Spleen (tissue), 11 donors: ENCODE measurements at regions not wholly inside any gene's neighbourhood (a gene's known extent, or its start where the extent isn't known, plus 50 kb on each side); places are given as distances from the start of the nearest gene placed in this dataset.

Source experiments
- DNase-seq: peaks from one replicate; pipeline ENCODE4 v3.0.0-alpha.2; 2020
- H3K27ac ChIP-seq, 8 donors: fragments of 200-600 bp; sonication (generic) in 7 of 8; 1 replicate in 4 of 8; 2 replicates in 4 of 8; pipeline versions ENCODE4 v1.5.0 to v1.8.0; 2016 to 2021; ENCODE audit warnings: inconsistent platforms in 4 of 8, mild to moderate bottlenecking in 4 of 8, moderate library complexity in 1 of 8
- H3K27me3 ChIP-seq, 7 donors: fragments of 200-600 bp; sonication (generic) in 6 of 7; replicated peaks in 1 of 7; 1 replicate in 4 of 7; 2 replicates in 3 of 7; pipeline versions ENCODE4 v1.5.0 to v1.8.0; 2016 to 2021; ENCODE audit warnings: inconsistent platforms in 3 of 7, mild to moderate bottlenecking in 1 of 7
- H3K36me3 ChIP-seq, 6 donors: fragments of 200-600 bp; sonication (generic) in 5 of 6; 1 replicate in 4 of 6; 2 replicates in 2 of 6; pipeline versions ENCODE4 v1.5.0 to v1.8.0; 2016 to 2021; ENCODE audit warnings: inconsistent platforms in 2 of 6
- H3K4me1 ChIP-seq, 6 donors: fragments of 200-600 bp; sonication (generic) in 5 of 6; 1 replicate in 3 of 6; 2 replicates in 3 of 6; pipeline versions ENCODE4 v1.5.0 to v1.8.0; 2016 to 2021; ENCODE audit warnings: inconsistent platforms in 3 of 6
- H3K4me3 ChIP-seq, 8 donors: fragments of 200-600 bp; sonication (generic) in 7 of 8; 1 replicate in 4 of 8; 2 replicates in 4 of 8; pipeline versions ENCODE4 v1.5.0 to v1.8.0; 2016 to 2021; ENCODE audit warnings: inconsistent platforms in 4 of 8, mild to moderate bottlenecking in 4 of 8, moderate library complexity in 2 of 8
- H3K9me3 ChIP-seq, 8 donors: fragments of 200-600 bp; sonication (generic) in 7 of 8; 1 replicate in 4 of 8; 2 replicates in 4 of 8; pipeline versions ENCODE4 v1.5.0 to v1.8.0; 2016 to 2021; ENCODE audit warnings: inconsistent platforms in 4 of 8
- CTCF ChIP-seq, 11 experiments: fragments of 200-600 bp in 7 of 11; fragments of 450-650 bp in 4 of 11; sonication (generic) in 4 of 11; IDR thresholded peaks in 8 of 11; conservative IDR thresholded peaks in 3 of 11; 1 replicate in 7 of 11; 2 replicates in 4 of 11; pipeline versions ENCODE4 v1.4.0 to v1.8.0; 2016 to 2021; ENCODE audit warnings: antibody characterized with exemption in 11 of 11, inconsistent platforms in 4 of 11, mild to moderate bottlenecking in 1 of 11
- POLR2A ChIP-seq, 3 donors: fragments of 450-650 bp; IDR thresholded peaks; one replicate each; pipeline ENCODE4 v1.5.1; 2017; ENCODE audit warnings: antibody characterized with exemption in 3 of 3, mild to moderate bottlenecking in 1 of 3
- POLR2AphosphoS5 ChIP-seq, 3 donors: sonication (generic); formaldehyde crosslinking; IDR thresholded peaks; one replicate each; pipeline ENCODE4 v1.5.1; 2017; ENCODE audit warnings: antibody characterized with exemption in 3 of 3
- WGBS, 5 donors: extraction: QIAGEN DNeasy Blood & Tissue Kit in 3 of 5; methylation state at CpG; one replicate each; pipeline versions ENCODE4 v1.1.5 to v1.1.7; 2013 to 2018; 5-methylcytosine and 5-hydroxymethylcytosine counted together
- intact Hi-C: fragments of 100-400 bp; cut with DNase I; formaldehyde crosslinking; loops from one replicate; pipeline ENCODE4 v1.15.0; 2023; ENCODE audit warnings: low total_unique reads
- donor health status: healthy with polysubstance abuse.
- donor health status: DM: no; HTN: no; CAD: no; lungs with moderate emphysema.
- donor health status: DM: no; HTN: no; CAD: no.
- donor health status: Bipolar disorder and iron deficiency.
- donor health status: healthy.
- donor health status: DM: no; HTN: no; CAD: no.
- donor health status: DM: yes; HTN: yes; CAD: no.

GRCh38 chr9:106449336-106449927 is 413.5 kb upstream of the ZNF462 start:
- Histone ChIP-seq H3K4me3 (no peak overlapping the region), H3K27me3 (no peaks in the 10 kb centered on the region), H3K4me1 (no peaks in the 10 kb centered on the region), H3K9me3 (no peaks in the 10 kb centered on the region), H3K27ac (peak overlapping the region in 2 of 8 donors; percentile 6 to 25), H3K36me3 (no peaks in the 10 kb centered on the region)
- 51 to 67% (median 55%) methylated on average over 4 of the region's 4 CpGs for WGBS, 5 donors
- no peak for DNase-seq
- intact Hi-C loops: no loop called here
- no peak for TF ChIP-seq POLR2AphosphoS5 (IDR thresholded peaks at IDR 0.05)
- no peak for TF ChIP-seq POLR2A (IDR thresholded peaks at IDR 0.05)
- no peak for TF ChIP-seq CTCF (IDR thresholded peaks at IDR 0.05 in 8 of 11, conservative IDR thresholded peaks at IDR 0.05 in 3 of 11)

GRCh38 chr9:106450549-106450948 is 412.4 kb upstream of the ZNF462 start:
- TF ChIP-seq POLR2A (IDR thresholded peaks at IDR 0.05) (no peak), CTCF (IDR thresholded peaks at IDR 0.05 in 8 of 11, conservative IDR thresholded peaks at IDR 0.05 in 3 of 11) (no peak)
- no peak for DNase-seq
- Histone ChIP-seq H3K27me3 (no peaks in the 10 kb centered on the region), H3K36me3 (no peaks in the 10 kb centered on the region), H3K4me1 (no peaks in the 10 kb centered on the region), H3K9me3 (no peaks in the 10 kb centered on the region), H3K4me3 (no peak overlapping the region), H3K27ac (no peak overlapping the region)
- intact Hi-C loops: no loop called here

GRCh38 chr9:106451223-106451622 is 411.7 kb upstream of the ZNF462 start:
- 92 to 100% (median 98%) methylated on average over 1 of the region's 1 CpG for WGBS, 5 donors
- intact Hi-C loops: no loop called here
- no peak for DNase-seq
- H3K27me3 ChIP-seq: no peaks in the 10 kb centered on the region
- no peak overlapping the region for H3K27ac ChIP-seq
- no peaks in the 10 kb centered on the region for H3K36me3 ChIP-seq
- no peaks in the 10 kb centered on the region for H3K4me1 ChIP-seq
- peaks cover 0 to 7% (median 0%) of the 10 kb centered on the region in 8 donors for H3K9me3 ChIP-seq
- no peak for TF ChIP-seq CTCF (IDR thresholded peaks at IDR 0.05 in 8 of 11, conservative IDR thresholded peaks at IDR 0.05 in 3 of 11)
- TF ChIP-seq POLR2AphosphoS5 (IDR thresholded peaks at IDR 0.05): no peak
- TF ChIP-seq POLR2A (IDR thresholded peaks at IDR 0.05): no peak
- no peak overlapping the region for H3K4me3 ChIP-seq

GRCh38 chr9:106456581-106456980 is 406.4 kb upstream of the ZNF462 start:
- no peak for TF ChIP-seq CTCF (IDR thresholded peaks at IDR 0.05 in 8 of 11, conservative IDR thresholded peaks at IDR 0.05 in 3 of 11)
- TF ChIP-seq POLR2AphosphoS5 (IDR thresholded peaks at IDR 0.05): no peak
- TF ChIP-seq POLR2A (IDR thresholded peaks at IDR 0.05): no peak
- intact Hi-C loops: no loop called here
- H3K4me1 ChIP-seq: no peaks in the 10 kb centered on the region
- no peaks in the 10 kb centered on the region for H3K27me3 ChIP-seq
- 83 to 86% (median 86%) methylated on average over 4 of the region's 4 CpGs for WGBS, 5 donors
- H3K36me3 ChIP-seq: no peaks in the 10 kb centered on the region
- H3K9me3 ChIP-seq: peaks cover 0 to 21% (median 13%) of the 10 kb centered on the region in 8 donors
- no peak overlapping the region for H3K4me3 ChIP-seq
- no peak for DNase-seq
- no peak overlapping the region for H3K27ac ChIP-seq
